HG03520 (cell line): ENCODE measurements at regions not wholly inside any gene's neighbourhood (a gene's known extent, or its start where the extent isn't known, plus 50 kb on each side); places are given as distances from the start of the nearest gene placed in this dataset.
"Not testable (repeated sequence)": the region's sequence is repeated elsewhere in the genome, so short reads cannot be mapped to it uniquely, and the experiment has no call there.

Source experiments
- ATAC-seq: cut with Tn5 transposase; IDR thresholded peaks from one replicate; pipeline ENCODE4 v1.9.1; 2021; ENCODE audit warnings: mild to moderate bottlenecking, moderate library complexity; ENCODE audit not compliant: unreplicated experiment

DNA sequence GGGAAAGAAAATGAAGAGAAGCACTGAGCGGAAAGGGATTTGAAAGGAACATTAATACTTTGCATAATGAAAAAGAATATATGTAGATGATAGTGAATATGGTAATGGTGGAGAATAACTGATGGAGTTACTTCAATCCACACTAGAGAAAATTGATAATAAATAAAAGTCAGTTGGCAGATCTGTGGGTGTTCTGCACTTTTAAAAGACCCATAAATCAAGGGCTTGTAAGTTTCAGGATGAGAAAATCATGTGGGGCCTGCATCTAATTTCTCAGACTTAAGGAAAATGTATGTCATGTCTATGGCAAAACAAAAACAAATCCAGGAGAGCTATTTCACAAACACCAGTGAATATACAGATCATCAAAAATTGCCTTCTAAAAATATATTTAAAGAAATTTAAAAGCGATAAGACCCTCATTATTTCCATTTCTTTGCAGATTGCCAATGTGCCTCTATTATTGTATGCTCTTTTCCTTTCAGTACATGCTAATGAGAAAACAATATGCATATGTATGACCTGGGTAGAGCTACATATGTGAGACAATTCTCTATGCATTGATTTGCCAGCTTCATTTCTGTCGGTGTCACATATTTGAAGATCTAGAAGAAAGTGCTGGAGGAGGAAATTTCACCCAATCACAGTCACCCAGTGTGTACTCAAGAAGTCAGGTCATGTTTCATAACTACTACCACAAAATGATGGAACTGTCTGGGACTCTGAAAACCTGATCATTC lies 269.9 kb upstream of the PDZRN3 start:
- ATAC-seq: no peak

DNA sequence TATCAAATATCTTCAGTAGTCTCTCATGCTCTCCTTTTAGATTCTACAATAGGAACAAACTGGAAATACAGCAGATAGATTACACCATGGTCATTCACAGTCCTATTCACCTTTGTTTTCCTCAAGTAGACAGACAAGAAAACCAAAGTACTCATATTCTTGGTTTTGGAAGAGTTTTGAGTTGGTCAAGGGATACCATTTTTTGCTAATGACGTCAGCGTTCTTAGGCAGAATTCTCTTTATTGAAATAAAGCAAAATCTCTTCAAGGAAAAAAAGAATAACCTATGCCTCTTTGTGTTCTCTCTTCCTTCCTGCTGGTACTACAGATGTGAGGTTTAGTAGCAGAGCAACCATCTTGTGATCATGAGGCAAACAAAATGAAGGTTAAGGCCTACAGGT lies 268.3 kb upstream of the PDZRN3 start:
- ATAC-seq: no peak

GRCh38 chr3:73885862-73886261 lies 261.1 kb upstream of the PDZRN3 start:
- ATAC-seq: no peak

GRCh38 chr3:73884361-73884760 lies 259.6 kb upstream of the PDZRN3 start:
- ATAC-seq: no peak

- no peak for ATAC-seq
These were observed 258.8 kb upstream of the PDZRN3 start for GRCh38 chr3:73883497-73883896.

DNA sequence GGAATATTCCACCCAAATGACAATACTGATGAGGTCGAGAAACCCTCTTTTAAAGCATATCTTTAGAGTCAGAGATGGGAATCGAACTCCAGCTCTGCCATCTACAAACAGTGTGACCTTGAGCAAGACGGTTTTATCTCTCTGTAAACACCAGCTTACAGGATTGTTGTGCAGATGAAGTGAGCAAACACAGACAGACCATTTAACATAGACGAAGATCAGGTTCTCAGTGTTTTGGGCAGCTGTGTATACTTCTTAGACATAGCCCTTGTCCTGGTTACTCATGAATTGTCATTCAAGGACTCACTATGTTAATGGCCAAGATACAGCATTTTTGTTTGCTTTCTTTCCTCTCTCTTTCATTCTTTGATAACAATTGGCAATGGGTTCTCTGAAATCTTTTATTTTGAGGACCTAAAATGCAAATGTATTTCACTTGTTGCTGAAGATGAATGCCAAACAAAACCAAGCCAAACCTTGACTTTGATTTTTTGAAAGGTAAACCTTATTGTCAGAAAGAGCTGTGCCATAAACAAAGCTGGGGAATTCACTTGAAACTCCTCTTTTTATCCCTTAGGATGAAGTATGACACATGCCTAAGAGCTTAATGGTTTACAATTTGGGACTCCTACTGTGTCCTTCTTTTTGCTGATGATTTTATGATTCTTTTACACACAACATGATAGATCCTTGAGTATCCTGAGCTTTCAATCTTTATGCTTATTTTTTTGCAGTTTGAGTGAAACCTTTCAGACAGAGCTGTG lies 250.0 kb upstream of the PDZRN3 start:
- ATAC-seq: no peak

DNA sequence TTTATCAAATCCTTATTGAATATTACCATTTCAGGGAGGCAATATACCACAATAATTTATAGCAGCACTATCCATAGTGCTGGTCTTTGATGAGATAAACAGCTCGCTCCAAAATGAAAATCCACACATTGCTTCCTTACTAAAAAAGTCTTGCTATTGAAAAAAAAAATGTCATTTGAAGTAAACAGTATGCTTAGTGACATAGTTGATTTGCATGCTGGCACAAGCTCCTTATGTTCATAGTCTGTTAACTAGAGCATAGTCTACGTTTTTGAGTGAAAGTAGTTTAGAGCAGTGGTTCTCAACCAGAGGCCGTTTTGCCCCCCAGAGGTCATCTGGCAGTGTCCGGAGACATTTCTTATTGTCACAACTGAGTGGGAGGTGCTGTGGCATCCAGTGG lies 249.4 kb upstream of the PDZRN3 start:
- ATAC-seq: no peak

DNA sequence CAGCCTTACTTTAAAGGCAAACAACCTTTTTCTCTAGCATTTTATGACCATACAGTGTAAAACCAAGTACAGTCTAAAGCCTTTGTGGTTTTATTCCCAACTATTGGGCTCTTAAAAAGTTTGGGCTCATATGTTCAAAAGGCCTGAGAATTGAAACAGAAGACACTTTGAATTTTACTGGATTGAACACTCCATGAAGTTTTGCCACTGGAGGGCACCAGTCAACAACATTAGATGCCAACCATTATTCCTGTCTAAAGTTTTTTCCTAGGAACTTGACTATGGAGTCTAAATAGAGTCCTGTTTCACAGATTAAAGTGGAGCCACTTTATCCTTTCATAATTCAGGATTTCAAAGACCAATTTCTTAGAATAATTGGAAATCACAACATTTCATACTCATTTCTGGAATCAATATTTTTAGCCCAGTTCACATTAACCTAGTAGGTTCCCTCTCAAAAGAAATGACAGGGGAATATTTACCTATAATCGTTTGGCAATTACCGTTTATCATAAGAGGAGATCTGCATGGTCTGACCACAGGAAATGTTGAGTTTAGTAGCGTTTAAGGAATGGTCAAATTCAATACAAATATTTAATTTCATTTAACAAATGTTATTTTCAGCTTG lies 244.1 kb upstream of the PDZRN3 start:
- ATAC-seq: no peak

- no peak for ATAC-seq
These were observed 242.8 kb upstream of the PDZRN3 start for GRCh38 chr3:73867524-73867923.

DNA sequence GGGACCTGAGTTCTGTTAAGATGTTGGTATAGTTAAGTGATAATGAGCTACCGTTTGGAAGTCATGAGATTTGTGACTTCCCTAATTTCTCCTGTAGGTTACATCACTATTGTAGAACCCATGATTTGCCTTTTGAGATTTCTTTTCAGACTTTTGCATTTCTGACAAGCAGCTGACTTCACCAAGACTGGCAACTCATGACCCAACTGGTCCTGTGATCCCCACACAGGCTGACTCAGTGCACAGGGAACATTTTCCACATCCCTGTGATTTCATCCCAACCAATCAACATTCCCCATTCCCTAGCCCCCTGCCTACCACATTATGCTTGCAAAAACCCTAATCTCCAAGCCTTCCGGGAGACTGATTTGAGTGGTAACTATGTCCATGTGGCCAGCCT lies 242.1 kb upstream of the PDZRN3 start:
- no peak for ATAC-seq

GRCh38 chr3:73863546-73864079 lies 238.9 kb upstream of the PDZRN3 start:
- no peak for ATAC-seq

- no peak for ATAC-seq
These were observed 231.1 kb upstream of the PDZRN3 start for GRCh38 chr3:73855813-73856212.

DNA sequence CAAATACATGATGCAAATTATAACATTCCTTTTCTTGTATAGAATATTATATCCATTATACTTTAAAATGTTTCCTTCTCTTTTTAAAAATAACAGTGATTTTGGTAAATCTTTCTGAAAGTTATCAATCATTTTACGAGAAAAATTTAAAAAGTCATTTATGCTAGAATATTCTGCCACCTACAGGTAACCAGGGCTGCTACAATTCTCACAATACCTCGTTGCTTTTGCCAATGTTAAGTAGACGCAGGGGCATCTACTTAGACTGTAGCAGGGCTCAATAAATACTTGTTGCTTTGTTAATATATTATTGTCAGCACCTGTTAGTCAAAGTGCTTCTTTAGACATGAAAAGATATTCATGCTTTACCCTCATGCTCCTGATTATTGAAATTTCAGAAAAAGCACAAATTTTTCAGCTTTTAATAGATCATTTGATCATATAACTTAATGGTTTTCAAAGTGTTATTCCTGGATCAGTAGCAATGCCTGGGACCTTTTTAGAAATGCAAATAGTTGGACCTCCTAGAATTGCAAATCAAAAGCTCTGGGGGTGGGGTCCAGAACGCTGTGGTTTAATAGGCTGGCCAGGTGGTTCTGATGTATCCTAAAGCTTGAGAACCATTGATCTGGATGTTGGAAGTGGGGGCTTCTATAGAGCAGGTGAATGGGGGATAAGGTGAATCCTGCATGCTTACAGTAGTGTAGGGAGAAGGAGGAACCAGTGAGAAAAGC lies 223.6 kb upstream of the PDZRN3 start:
- ATAC-seq: no peak

DNA sequence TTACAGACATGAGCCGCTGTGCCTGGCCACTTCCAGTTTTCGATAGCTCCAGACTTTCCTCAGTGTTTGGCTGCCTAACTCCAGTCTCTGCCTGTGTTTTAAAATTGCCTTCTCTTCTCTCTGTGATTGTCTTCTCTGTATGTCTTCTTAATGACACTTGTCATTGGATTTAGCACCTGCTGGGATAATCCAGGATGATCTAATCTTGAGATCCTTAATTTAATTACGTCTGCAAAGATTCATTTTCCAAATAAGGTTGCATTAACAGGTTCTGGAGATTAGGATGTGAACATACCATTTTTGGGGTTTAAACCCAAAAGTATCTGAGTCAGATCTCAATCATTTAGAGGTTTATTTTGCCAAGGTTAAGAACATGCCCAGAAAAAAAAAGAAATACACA lies 222.2 kb upstream of the PDZRN3 start:
- no peak for ATAC-seq

DNA sequence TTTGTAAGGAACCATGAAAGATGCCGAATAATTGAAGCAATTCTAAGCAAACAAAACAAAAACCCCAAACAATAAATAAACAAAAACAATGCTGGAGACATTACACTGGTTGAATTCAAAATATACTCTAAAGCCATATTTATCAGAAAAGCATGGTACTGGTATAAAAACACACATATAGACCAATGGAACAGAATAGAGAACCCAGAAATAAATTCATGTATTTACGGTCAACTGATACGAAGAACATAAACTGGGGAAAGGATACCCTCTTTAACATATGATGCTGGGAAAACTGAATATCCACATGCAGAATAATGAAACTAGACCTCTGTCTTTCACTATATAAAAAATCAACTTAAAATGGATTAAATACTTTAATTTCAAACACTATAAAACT lies 214.3 kb upstream of the PDZRN3 start:
- no peak for ATAC-seq

DNA sequence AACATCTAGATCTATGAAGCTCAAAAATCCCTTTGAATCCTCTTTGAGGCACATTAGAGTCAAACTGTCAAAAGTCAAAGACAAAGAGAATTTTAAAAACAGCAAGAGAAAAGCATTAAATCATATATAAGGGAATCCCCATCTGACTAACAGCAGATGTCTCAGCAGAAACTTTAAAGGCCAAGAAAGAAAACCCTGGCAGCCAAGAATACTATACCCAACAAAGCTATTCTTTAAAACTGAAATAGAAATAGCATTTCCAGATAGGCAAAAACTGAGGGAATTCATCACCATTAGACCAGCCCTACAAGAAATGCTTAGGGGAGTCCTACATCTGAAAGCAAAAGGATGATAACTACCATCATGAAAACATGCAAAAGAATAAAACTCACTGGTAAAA lies 211.2 kb upstream of the PDZRN3 start:
- ATAC-seq: no peak

DNA sequence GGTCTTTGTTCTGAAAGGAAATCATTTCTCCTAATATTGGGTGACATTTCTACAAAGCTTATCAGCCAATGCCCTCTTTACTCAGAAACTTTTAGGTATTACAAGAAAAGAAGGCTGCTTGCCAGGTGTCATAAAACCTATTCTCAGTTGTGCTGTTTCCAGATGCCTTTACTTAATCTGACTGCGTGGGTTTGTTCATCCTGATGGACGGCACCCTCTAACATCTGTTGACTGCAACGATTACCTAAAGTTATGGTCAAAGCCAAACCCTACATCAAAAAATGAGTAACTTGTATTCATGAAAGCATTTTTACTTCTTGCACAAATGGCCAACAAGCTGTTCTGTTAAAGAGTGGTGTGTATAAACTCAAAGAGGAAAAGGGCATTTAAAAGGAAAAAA lies 207.7 kb upstream of the PDZRN3 start:
- no peak for ATAC-seq

GRCh38 chr3:73828348-73828747 lies 203.6 kb upstream of the PDZRN3 start:
- no peak for ATAC-seq

GRCh38 chr3:73827725-73828211 lies 203.0 kb upstream of the PDZRN3 start:
- ATAC-seq: no peak

- ATAC-seq: no peak
These were observed 202.5 kb upstream of the PDZRN3 start for GRCh38 chr3:73827204-73827603.

DNA sequence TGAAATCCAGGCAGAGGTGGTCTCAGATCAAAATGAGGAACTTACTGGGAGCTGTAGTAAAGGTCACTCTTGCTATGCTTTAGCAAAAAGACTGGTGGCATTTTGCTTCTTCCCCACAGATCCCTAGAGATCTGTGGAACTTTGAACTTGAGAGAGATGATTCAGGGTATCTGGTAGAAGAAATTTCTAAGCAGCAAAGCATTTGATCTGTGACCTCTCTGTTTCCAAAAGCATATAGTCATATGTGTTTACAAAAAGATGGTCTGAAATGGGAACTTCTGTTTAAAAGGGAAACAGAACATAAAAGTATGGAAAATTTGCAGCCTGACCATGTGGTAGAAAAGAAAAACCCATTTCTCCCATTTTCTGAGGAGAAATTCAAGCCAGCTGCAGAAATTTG lies 196.2 kb upstream of the PDZRN3 start:
- ATAC-seq: not testable (repeated sequence)
